ENCODE measurements at regions not wholly inside any gene's neighbourhood (a gene's known extent, or its start where the extent isn't known, plus 50 kb on each side); places are given as distances from the start of the nearest gene placed in this dataset.

DNA sequence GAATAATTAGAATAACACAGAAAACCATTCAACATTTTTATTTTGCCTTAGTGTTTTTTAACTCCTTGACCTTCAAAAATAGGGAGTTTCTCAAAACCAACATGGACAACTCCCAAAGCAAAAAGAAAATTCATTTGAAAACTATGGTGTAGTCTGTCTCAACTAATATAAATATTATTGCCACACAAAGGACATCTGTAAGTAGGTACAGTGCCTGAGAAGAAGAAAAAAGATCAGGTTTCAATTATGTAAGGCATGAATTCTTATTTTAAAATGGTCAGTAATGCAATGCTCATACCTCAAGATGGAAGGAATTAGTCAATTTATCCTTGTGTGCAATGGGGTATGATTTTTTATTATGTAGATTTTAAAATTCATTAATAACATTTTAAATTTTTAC, 109.6 kb upstream of the CNTLN start:
- TF ChIP-seq, protein P1, sequence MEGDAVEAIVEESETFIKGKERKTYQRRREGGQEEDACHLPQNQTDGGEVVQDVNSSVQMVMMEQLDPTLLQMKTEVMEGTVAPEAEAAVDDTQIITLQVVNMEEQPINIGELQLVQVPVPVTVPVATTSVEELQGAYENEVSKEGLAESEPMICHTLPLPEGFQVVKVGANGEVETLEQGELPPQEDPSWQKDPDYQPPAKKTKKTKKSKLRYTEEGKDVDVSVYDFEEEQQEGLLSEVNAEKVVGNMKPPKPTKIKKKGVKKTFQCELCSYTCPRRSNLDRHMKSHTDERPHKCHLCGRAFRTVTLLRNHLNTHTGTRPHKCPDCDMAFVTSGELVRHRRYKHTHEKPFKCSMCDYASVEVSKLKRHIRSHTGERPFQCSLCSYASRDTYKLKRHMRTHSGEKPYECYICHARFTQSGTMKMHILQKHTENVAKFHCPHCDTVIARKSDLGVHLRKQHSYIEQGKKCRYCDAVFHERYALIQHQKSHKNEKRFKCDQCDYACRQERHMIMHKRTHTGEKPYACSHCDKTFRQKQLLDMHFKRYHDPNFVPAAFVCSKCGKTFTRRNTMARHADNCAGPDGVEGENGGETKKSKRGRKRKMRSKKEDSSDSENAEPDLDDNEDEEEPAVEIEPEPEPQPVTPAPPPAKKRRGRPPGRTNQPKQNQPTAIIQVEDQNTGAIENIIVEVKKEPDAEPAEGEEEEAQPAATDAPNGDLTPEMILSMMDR (IDR thresholded peaks at IDR 0.05) = no peak
- no peak for TF ChIP-seq POLR2A (IDR thresholded peaks at IDR 0.05)
- no peak for TF ChIP-seq POLR2AphosphoS5 (IDR thresholded peaks at IDR 0.05; ENCODE audit: insufficient read depth in 1 of 2, low read depth in 1 of 2)

Measured in vagina (tissue), 2 donors.